ENCODE measurements at regions not wholly inside any gene's neighbourhood (a gene's known extent, or its start where the extent isn't known, plus 50 kb on each side); places are given as distances from the start of the nearest gene placed in this dataset.

DNA sequence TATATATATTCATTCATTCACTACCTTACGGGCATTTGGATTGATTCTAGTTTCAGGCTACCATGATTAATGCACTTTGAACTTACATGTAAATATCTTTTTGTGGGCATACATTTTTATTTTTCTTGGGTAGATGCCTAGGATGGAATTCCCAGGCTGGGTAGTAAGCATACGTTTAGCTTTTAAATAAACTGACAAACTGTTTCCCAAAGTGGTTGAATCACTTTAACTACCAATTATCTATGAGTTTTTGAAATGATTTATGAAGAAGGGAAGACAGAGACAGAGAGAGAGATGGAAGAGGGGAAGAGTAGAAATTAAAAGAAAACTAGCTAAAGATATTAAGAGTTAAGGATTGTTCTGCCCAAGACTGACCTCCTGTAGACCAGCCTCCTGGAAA lies 612.6 kb downstream of the PSAT1 start:
- ChIA-PET POLR2A (ENCODE audit: partially characterized antibody) (no interaction called here), CTCF (ENCODE audit: partially characterized antibody) (no interaction called here)
- Histone ChIP-seq H3K36me3 (ENCODE audit: control insufficient read depth in 2 of 4, insufficient read depth in 4 of 4, low read length in 3 of 4) (no peaks in the 10 kb centered on the region), H2BK15ac (ENCODE audit: low read length) (no peak overlapping the region), H3K79me1 (ENCODE audit: low read depth, low read length) (no peaks in the 10 kb centered on the region), H3K4me3 (ENCODE audit: extremely low read depth in 1 of 4, insufficient read depth in 2 of 4, low read depth in 3 of 4, low read length in 4 of 4) (no peak overlapping the region), H2AFZ (ENCODE audit: low read length) (no peak overlapping the region), H3K9me3 (ENCODE audit: insufficient read depth in 2 of 2, low read depth in 1 of 2, low read length in 1 of 2) (no peaks in the 10 kb centered on the region; a peak in 1 of 4 replicates), H3K79me2 (ENCODE audit: control insufficient read depth in 1 of 2, insufficient read depth in 2 of 2, low read length in 2 of 2) (no peaks in the 10 kb centered on the region), H4K20me1 (replicated peaks in 1 of 2; ENCODE audit: control insufficient read depth in 1 of 2, insufficient read depth in 2 of 2, low read length in 2 of 2) (no peaks in the 10 kb centered on the region), H3K9ac (replicated peaks in 1 of 4; ENCODE audit: extremely low read depth in 1 of 4, low read depth in 3 of 4, low read length in 3 of 4) (no peak overlapping the region), H3K23me2 (ENCODE audit: low read depth, low read length) (no peaks in the 10 kb centered on the region), H3K23ac (ENCODE audit: insufficient read length) (no peak overlapping the region), H3K4me2 (ENCODE audit: insufficient read depth in 1 of 2, low read depth in 2 of 2, low read length in 2 of 2) (no peak overlapping the region), H3K27ac (ENCODE audit: low read depth, low read length) (no peak overlapping the region), H2BK120ac (replicated peaks; ENCODE audit: low read depth, low read length) (no peak overlapping the region), H3K56ac (replicated peaks; ENCODE audit: insufficient read length, low read depth, low read length) (no peak overlapping the region), H2AK5ac (ENCODE audit: low read depth, low read length) (no peak overlapping the region), H4K5ac (ENCODE audit: insufficient read length, low read depth, low read length) (no peak overlapping the region), H3K18ac (ENCODE audit: extremely low read depth, low read length) (no peak overlapping the region), H2BK12ac (ENCODE audit: low read depth, low read length) (no peak overlapping the region), H2BK20ac (ENCODE audit: low read length) (no peak overlapping the region), H3K27me3 (replicated peaks in 1 of 4; ENCODE audit: control insufficient read depth in 3 of 4, extremely low read depth in 1 of 4, insufficient read depth in 3 of 4, low read length in 3 of 4) (no peaks in the 10 kb centered on the region), H3K14ac (ENCODE audit: insufficient read length) (no peak overlapping the region), H3K4me1 (replicated peaks in 1 of 4; ENCODE audit: control insufficient read depth in 3 of 4, insufficient read depth in 4 of 4, low read length in 3 of 4) (no peaks in the 10 kb centered on the region), H2BK5ac (ENCODE audit: low read depth, low read length) (no peak overlapping the region), H3K4ac (replicated peaks; ENCODE audit: insufficient read length, low read depth, low read length) (no peak overlapping the region), H4K91ac (replicated peaks; ENCODE audit: insufficient read length, low read length) (no peak overlapping the region), H4K8ac (ENCODE audit: extremely low read depth, insufficient read depth, low read length) (no peak overlapping the region)
- 94% methylated on average over 2 of the region's 2 CpGs; no CpG with 5 or more reads in 1 of the 2 experiments for WGBS, 2 experiments (ENCODE audit: extremely low coverage in 1 of 2, insufficient coverage in 1 of 2, insufficient read length in 1 of 2, insufficient replicate concordance in 2 of 2, low coverage in 1 of 2, low lambda C conversion rate in 2 of 2, missing lambda C conversion rate in 1 of 2)
- DNase-seq (ENCODE audit: low read depth in 1 of 2, low spot score in 2 of 2): no peak
- no peak for FAIRE-seq
- TF ChIP-seq, protein P1, sequence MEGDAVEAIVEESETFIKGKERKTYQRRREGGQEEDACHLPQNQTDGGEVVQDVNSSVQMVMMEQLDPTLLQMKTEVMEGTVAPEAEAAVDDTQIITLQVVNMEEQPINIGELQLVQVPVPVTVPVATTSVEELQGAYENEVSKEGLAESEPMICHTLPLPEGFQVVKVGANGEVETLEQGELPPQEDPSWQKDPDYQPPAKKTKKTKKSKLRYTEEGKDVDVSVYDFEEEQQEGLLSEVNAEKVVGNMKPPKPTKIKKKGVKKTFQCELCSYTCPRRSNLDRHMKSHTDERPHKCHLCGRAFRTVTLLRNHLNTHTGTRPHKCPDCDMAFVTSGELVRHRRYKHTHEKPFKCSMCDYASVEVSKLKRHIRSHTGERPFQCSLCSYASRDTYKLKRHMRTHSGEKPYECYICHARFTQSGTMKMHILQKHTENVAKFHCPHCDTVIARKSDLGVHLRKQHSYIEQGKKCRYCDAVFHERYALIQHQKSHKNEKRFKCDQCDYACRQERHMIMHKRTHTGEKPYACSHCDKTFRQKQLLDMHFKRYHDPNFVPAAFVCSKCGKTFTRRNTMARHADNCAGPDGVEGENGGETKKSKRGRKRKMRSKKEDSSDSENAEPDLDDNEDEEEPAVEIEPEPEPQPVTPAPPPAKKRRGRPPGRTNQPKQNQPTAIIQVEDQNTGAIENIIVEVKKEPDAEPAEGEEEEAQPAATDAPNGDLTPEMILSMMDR (IDR thresholded peaks at IDR 0.05; ENCODE audit: control extremely low read depth in 1 of 3, insufficient read depth in 1 of 3, low read depth in 1 of 3, low read length in 3 of 3): no peak
- TF ChIP-seq TAF7 (optimal IDR thresholded peaks at IDR 0.05; ENCODE audit: borderline replicate concordance, low read depth, low read length) (no peak), TAF1 (IDR thresholded peaks at IDR 0.05; ENCODE audit: low read depth, low read length) (no peak)
